ENCODE measurements at regions not wholly inside any gene's neighbourhood (a gene's known extent, or its start where the extent isn't known, plus 50 kb on each side); places are given as distances from the start of the nearest gene placed in this dataset.

DNA sequence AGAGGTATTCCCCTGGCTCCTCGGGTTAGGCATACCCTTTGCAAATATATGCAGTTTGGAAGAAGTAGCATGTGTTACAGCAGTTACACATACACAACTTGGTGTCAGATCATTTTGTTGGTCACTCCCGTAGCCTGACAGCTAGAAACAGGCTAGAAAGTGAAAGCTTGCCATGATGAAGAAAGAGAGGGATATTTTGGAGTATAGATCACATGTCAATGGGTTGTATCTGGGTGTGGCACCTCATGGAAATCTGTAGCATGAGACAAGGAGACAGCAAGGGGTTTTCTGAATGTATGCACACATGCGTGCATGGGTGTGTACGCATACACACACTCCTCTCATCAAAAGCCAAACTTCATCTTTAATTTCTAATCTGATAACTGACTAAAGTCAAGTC lies 1914.5 kb upstream of the PIK3C3 start:
- Histone ChIP-seq H3K9me3 (ENCODE audit: control insufficient read depth in 2 of 2, low read length in 2 of 2) (no peaks in the 10 kb centered on the region), H3K4me3 (ENCODE audit: low read length in 2 of 2) (no peak overlapping the region), H3K27ac (ENCODE audit: low read length) (no peak overlapping the region), H3K9ac (ENCODE audit: low read length in 2 of 2) (no peak overlapping the region), H3K36me3 (ENCODE audit: control insufficient read depth in 2 of 2, insufficient read depth in 2 of 2, low read length in 2 of 2) (no peaks in the 10 kb centered on the region), H3K27me3 (ENCODE audit: control insufficient read depth in 1 of 2, insufficient read depth in 2 of 2, low read length in 2 of 2) (no peaks in the 10 kb centered on the region), H3K4me1 (ENCODE audit: control insufficient read depth, insufficient read depth, low read length) (no peaks in the 10 kb centered on the region)

DNA sequence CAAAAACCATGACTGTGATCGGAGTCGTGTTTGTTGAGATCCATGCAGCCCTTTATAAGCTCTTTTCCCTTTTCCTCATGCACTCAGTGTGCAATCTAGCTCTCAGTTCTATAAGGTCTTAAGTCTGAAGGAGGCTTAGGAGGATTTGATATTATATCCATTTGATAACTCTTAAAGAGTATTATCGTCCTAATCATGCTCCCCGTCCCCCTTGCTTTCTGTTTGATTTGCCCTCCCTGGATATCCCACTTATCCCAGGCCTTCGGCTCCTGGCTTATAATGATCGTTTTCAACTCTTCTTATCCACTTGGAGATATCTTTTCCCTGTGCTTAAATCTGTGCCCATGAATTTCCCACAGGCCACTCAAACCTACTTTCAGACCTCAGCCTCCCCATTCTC lies 1917.7 kb upstream of the PIK3C3 start:
- Histone ChIP-seq H3K9me3 (ENCODE audit: control insufficient read depth in 2 of 2, low read length in 2 of 2) (no peaks in the 10 kb centered on the region), H3K9ac (ENCODE audit: low read length in 2 of 2) (no peak overlapping the region), H3K27me3 (ENCODE audit: control insufficient read depth in 1 of 2, insufficient read depth in 2 of 2, low read length in 2 of 2) (no peaks in the 10 kb centered on the region), H3K27ac (ENCODE audit: low read length) (no peak overlapping the region), H3K4me3 (ENCODE audit: low read length in 2 of 2) (no peak overlapping the region), H3K36me3 (ENCODE audit: control insufficient read depth in 2 of 2, insufficient read depth in 2 of 2, low read length in 2 of 2) (no peaks in the 10 kb centered on the region), H3K4me1 (ENCODE audit: control insufficient read depth, insufficient read depth, low read length) (no peaks in the 10 kb centered on the region)

DNA sequence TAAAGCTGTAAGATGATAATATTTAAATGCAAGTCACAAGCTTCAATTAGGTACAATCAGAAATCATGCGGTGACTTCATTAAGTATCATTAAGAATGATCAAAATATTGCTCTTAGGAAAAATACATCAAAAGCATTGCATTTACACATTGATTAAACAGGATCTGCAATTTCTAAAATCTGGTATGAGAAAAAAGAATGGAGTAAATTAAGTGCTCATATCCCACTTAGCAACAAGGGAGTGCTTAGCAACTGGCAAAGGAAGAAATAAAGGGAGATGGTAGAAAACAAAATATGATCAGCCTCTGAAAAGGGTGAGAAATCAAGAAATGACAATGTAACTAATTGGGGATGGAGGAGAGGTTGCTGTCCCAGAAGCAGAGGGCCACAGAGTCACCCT lies 1918.2 kb upstream of the PIK3C3 start:
- H3K9me3 ChIP-seq (ENCODE audit: control insufficient read depth in 2 of 2, low read length in 2 of 2): no peaks in the 10 kb centered on the region
- H3K27ac ChIP-seq (ENCODE audit: low read length): no peak overlapping the region
- no peaks in the 10 kb centered on the region for H3K4me1 ChIP-seq (ENCODE audit: control insufficient read depth, insufficient read depth, low read length)
- H3K9ac ChIP-seq (ENCODE audit: low read length in 2 of 2): no peak overlapping the region
- H3K27me3 ChIP-seq (ENCODE audit: control insufficient read depth in 1 of 2, insufficient read depth in 2 of 2, low read length in 2 of 2): no peaks in the 10 kb centered on the region
- H3K36me3 ChIP-seq (ENCODE audit: control insufficient read depth in 2 of 2, insufficient read depth in 2 of 2, low read length in 2 of 2): no peaks in the 10 kb centered on the region
- no peak overlapping the region for H3K4me3 ChIP-seq (ENCODE audit: low read length in 2 of 2)

DNA sequence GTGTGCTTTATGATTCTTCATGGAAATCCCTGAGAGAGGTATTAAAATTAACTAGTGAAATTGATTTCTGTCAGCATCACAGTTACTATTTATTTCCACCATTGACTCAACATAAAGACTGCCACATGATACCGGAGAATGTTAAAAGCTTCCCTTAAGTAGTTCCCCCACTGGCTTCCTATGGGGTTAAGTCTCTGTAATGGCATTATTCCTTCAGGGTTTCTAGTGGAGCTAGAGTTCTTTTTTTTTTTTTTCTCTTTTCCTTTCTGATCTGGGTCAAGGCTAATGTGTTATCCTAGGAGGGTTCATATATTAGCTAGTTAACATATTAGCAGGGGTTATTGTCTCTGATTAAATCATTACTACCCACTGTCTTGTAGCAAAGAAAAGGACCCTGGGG lies 1919.1 kb upstream of the PIK3C3 start:
- H3K9me3 ChIP-seq (ENCODE audit: control insufficient read depth in 2 of 2, low read length in 2 of 2): no peaks in the 10 kb centered on the region
- no peaks in the 10 kb centered on the region for H3K4me1 ChIP-seq (ENCODE audit: control insufficient read depth, insufficient read depth, low read length)
- no peaks in the 10 kb centered on the region for H3K36me3 ChIP-seq (ENCODE audit: control insufficient read depth in 2 of 2, insufficient read depth in 2 of 2, low read length in 2 of 2)
- no peak overlapping the region for H3K27ac ChIP-seq (ENCODE audit: low read length)
- no peak overlapping the region for H3K4me3 ChIP-seq (ENCODE audit: low read length in 2 of 2)
- H3K9ac ChIP-seq (ENCODE audit: low read length in 2 of 2): no peak overlapping the region
- no peaks in the 10 kb centered on the region for H3K27me3 ChIP-seq (ENCODE audit: control insufficient read depth in 1 of 2, insufficient read depth in 2 of 2, low read length in 2 of 2)

DNA sequence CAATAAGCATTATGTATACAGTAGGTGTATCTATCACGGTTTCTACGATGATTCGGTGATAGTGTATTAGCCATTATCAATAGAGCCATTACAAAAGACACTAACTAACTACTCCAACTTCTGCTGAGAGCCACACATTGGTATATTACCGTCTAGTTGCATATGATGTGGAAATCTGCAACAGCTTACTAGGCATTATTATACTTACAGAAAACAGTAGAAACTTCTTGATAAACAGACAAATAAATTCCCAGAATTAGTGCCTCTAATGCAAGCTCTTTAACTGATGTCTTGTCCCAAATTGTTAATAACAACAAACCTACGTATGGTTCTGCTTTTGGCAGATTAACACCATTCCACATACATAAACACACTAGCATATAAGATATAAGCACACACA lies 1923.0 kb upstream of the PIK3C3 start:
- no peak overlapping the region for H3K9ac ChIP-seq (ENCODE audit: low read length in 2 of 2)
- H3K4me1 ChIP-seq (ENCODE audit: control insufficient read depth, insufficient read depth, low read length): no peaks in the 10 kb centered on the region
- no peaks in the 10 kb centered on the region for H3K27me3 ChIP-seq (ENCODE audit: control insufficient read depth in 1 of 2, insufficient read depth in 2 of 2, low read length in 2 of 2)
- H3K27ac ChIP-seq (ENCODE audit: low read length): no peak overlapping the region
- H3K4me3 ChIP-seq (ENCODE audit: low read length in 2 of 2): no peak overlapping the region
- no peaks in the 10 kb centered on the region for H3K9me3 ChIP-seq (ENCODE audit: control insufficient read depth in 2 of 2, low read length in 2 of 2)
- H3K36me3 ChIP-seq (ENCODE audit: control insufficient read depth in 2 of 2, insufficient read depth in 2 of 2, low read length in 2 of 2): no peaks in the 10 kb centered on the region

DNA sequence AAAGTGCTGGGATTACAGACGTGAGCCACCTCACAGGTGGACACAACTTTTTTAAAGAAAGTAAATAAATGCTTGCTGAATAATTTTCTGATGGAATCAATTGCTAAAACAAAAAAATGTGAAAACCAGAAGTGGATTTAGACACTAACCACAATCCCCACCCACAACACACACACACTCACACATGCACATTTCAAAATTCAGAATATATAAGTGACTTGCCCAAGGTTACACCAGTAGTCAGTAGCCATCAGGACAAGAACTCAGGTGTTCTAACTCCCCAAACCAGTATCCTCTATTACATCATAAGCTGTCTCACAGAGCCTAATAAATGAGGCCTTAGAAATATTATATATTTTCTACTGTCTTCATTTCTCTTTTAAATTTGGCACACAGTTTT lies 1923.6 kb upstream of the PIK3C3 start:
- Histone ChIP-seq H3K4me1 (ENCODE audit: control insufficient read depth, insufficient read depth, low read length) (no peaks in the 10 kb centered on the region), H3K4me3 (ENCODE audit: low read length in 2 of 2) (no peak overlapping the region), H3K9ac (ENCODE audit: low read length in 2 of 2) (no peak overlapping the region), H3K27ac (ENCODE audit: low read length) (no peak overlapping the region), H3K36me3 (ENCODE audit: control insufficient read depth in 2 of 2, insufficient read depth in 2 of 2, low read length in 2 of 2) (no peaks in the 10 kb centered on the region), H3K27me3 (ENCODE audit: control insufficient read depth in 1 of 2, insufficient read depth in 2 of 2, low read length in 2 of 2) (no peaks in the 10 kb centered on the region), H3K9me3 (ENCODE audit: control insufficient read depth in 2 of 2, low read length in 2 of 2) (no peaks in the 10 kb centered on the region)

DNA sequence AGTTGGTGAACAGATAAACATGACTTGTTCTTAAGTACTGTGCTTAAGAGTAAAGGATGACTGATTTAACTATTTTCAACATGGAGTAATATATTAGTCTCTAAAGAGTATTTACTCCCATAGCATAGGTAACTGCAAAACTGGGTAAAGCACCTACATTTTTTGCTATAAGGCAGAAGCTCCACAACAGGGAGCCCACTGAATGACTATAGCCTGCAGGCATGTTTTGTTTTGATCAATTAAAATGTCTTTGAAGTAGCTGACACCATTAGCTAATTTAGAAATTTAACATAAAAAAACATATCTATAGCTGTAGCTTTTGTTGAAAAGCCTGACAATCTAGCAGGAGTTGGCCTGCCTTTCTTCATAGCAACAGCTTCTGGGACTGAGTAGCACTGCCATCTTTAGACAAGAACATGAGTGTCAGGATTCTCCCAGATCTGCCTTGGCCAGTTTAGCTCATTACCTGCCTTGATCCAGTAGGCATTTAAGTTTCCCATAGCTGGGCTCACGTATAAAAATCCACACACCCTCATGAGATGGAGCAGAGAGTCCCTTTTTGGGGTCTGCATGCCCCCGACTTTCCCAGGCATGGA lies 1935.1 kb upstream of the PIK3C3 start:
- no peaks in the 10 kb centered on the region for H3K9me3 ChIP-seq (ENCODE audit: control insufficient read depth in 2 of 2, low read length in 2 of 2)
- no peak overlapping the region for H3K9ac ChIP-seq (ENCODE audit: low read length in 2 of 2)
- no peaks in the 10 kb centered on the region for H3K27me3 ChIP-seq (ENCODE audit: control insufficient read depth in 1 of 2, insufficient read depth in 2 of 2, low read length in 2 of 2)
- H3K36me3 ChIP-seq (ENCODE audit: control insufficient read depth in 2 of 2, insufficient read depth in 2 of 2, low read length in 2 of 2): no peaks in the 10 kb centered on the region
- H3K4me1 ChIP-seq (ENCODE audit: control insufficient read depth, insufficient read depth, low read length): no peaks in the 10 kb centered on the region
- H3K4me3 ChIP-seq (ENCODE audit: low read length in 2 of 2): no peak overlapping the region
- H3K27ac ChIP-seq (ENCODE audit: low read length): no peak overlapping the region

DNA sequence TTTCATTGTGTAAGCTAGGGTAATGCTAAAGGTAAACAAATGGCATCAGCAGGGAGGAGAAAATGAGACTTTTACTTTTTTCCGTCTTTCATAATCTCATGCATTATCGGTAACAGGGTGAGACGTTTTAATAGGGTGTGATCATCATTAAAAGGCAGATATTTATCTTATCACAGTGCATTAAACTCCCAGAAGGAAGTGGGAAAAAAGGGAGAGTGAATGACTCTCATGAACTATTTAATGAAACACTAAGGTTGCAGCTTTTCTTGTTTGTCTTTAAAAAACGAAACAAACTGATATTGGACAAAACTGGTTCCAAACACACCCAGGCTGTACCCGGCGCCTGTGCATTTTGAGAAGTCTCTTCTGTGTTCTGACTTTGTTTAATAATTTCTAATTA lies 1936.8 kb upstream of the PIK3C3 start:
- Histone ChIP-seq H3K4me1 (ENCODE audit: control insufficient read depth, insufficient read depth, low read length) (no peaks in the 10 kb centered on the region), H3K9me3 (ENCODE audit: control insufficient read depth in 2 of 2, low read length in 2 of 2) (no peaks in the 10 kb centered on the region), H3K36me3 (ENCODE audit: control insufficient read depth in 2 of 2, insufficient read depth in 2 of 2, low read length in 2 of 2) (no peaks in the 10 kb centered on the region), H3K9ac (ENCODE audit: low read length in 2 of 2) (no peak overlapping the region), H3K27ac (ENCODE audit: low read length) (no peak overlapping the region), H3K4me3 (ENCODE audit: low read length in 2 of 2) (no peak overlapping the region), H3K27me3 (ENCODE audit: control insufficient read depth in 1 of 2, insufficient read depth in 2 of 2, low read length in 2 of 2) (no peaks in the 10 kb centered on the region)

DNA sequence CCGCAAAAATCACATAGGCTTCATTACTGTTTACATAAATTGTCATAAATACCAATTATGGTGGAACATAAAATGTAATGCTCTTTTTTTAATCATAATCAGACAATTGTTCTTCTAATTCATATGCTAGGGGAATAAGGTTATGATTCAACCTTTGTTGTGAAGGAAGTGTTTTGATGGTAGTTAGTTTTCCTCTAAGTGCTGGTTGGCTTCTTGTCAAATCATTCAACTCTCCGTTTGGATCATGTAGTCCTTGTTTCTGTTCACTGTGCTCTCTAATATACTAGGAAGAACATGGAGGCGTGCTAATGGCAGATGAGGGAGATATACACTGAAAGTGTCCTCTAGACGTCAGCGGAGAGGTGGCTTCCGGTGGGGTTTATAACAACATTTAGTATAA lies 1938.0 kb upstream of the PIK3C3 start:
- Histone ChIP-seq H3K27ac (ENCODE audit: low read length) (no peak overlapping the region), H3K27me3 (ENCODE audit: control insufficient read depth in 1 of 2, insufficient read depth in 2 of 2, low read length in 2 of 2) (no peaks in the 10 kb centered on the region), H3K9ac (ENCODE audit: low read length in 2 of 2) (no peak overlapping the region), H3K36me3 (ENCODE audit: control insufficient read depth in 2 of 2, insufficient read depth in 2 of 2, low read length in 2 of 2) (no peaks in the 10 kb centered on the region), H3K4me1 (ENCODE audit: control insufficient read depth, insufficient read depth, low read length) (no peaks in the 10 kb centered on the region), H3K9me3 (ENCODE audit: control insufficient read depth in 2 of 2, low read length in 2 of 2) (no peaks in the 10 kb centered on the region), H3K4me3 (ENCODE audit: low read length in 2 of 2) (no peak overlapping the region)

DNA sequence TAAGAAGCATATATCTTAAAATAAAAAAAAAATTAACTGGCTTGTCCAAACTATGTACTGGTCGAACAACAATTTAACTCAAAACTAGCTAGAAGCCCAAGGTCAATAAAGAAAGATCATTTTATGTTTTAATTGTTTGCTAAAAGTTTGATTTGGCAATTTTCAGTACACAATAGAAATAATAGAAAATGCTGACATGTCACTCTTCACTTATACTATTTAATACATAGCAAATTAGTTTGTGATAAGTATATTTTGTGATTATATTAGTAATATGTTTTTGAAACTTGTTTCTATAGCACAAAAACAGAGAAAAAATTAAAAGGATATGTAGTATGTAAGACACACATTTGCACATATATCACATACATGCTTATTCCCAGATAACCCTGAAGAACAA lies 1938.6 kb upstream of the PIK3C3 start:
- Histone ChIP-seq H3K27ac (ENCODE audit: low read length) (no peak overlapping the region), H3K36me3 (ENCODE audit: control insufficient read depth in 2 of 2, insufficient read depth in 2 of 2, low read length in 2 of 2) (no peaks in the 10 kb centered on the region), H3K27me3 (ENCODE audit: control insufficient read depth in 1 of 2, insufficient read depth in 2 of 2, low read length in 2 of 2) (no peaks in the 10 kb centered on the region), H3K9ac (ENCODE audit: low read length in 2 of 2) (no peak overlapping the region), H3K9me3 (ENCODE audit: control insufficient read depth in 2 of 2, low read length in 2 of 2) (no peaks in the 10 kb centered on the region), H3K4me1 (ENCODE audit: control insufficient read depth, insufficient read depth, low read length) (no peaks in the 10 kb centered on the region), H3K4me3 (ENCODE audit: low read length in 2 of 2) (no peak overlapping the region)

DNA sequence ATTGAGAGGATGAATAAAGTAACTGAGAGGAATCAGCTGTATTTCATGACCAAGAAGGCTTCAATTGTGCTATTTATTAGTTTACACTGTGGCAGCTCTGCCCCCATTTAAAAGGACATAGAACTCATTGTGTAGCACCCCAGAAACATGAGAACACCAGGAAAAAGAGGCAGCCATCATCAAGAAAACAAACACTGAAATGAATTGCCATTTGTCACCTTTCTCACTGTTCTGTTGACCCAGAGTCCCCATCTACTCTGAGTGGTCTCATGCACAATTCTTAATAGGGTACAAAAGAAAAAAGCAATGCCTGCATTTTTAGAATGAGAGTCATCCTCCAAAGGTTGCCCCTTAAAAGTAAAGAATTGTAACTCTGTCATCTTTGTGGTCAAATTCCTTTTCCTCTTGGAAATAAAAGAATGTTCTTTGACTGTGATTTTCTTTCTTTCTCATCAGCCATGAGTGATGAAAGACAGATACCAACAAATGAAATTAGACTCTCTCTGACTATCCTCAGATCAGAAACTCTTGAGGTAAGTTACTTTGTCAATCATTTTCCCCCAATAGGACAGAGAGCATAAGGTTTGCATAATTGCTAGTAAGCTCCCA lies 1941.9 kb upstream of the PIK3C3 start:
- Histone ChIP-seq H3K27ac (ENCODE audit: low read length) (no peak overlapping the region), H3K9me3 (ENCODE audit: control insufficient read depth in 2 of 2, low read length in 2 of 2) (no peaks in the 10 kb centered on the region), H3K4me3 (ENCODE audit: low read length in 2 of 2) (no peak overlapping the region)

More for the DNA sequence above, 1941.9 kb upstream of the PIK3C3 start:
- Histone ChIP-seq H3K9ac (ENCODE audit: low read length in 2 of 2) (no peak overlapping the region), H3K36me3 (ENCODE audit: control insufficient read depth in 2 of 2, insufficient read depth in 2 of 2, low read length in 2 of 2) (no peaks in the 10 kb centered on the region), H3K27me3 (ENCODE audit: control insufficient read depth in 1 of 2, insufficient read depth in 2 of 2, low read length in 2 of 2) (no peaks in the 10 kb centered on the region), H3K4me1 (ENCODE audit: control insufficient read depth, insufficient read depth, low read length) (no peaks in the 10 kb centered on the region)

All from stomach smooth muscle (tissue), 2 donors.